Right atrium auricular region (tissue), 2 donors: ENCODE measurements at regions not wholly inside any gene's neighbourhood (a gene's known extent, or its start where the extent isn't known, plus 50 kb on each side); places are given as distances from the start of the nearest gene placed in this dataset.

Source experiments
- DNase-seq: peaks from one replicate; pipeline ENCODE4 v3.0.0-alpha.2; 2019; ENCODE audit warnings: low spot score
- H3K27ac ChIP-seq, 2 donors: fragments of 200-600 bp; sonication (generic); 1 replicate in 1 of 2; 2 replicates in 1 of 2; pipeline ENCODE4 v1.5.1; 2016 to 2019
- H3K27me3 ChIP-seq, 2 donors: fragments of 200-600 bp; sonication (generic); one replicate each; pipeline versions ENCODE4 v1.5.1 to v1.6.0; 2017 to 2019
- H3K36me3 ChIP-seq: fragments of 200-600 bp; sonication (generic); one replicate; pipeline ENCODE4 v1.5.1; 2016
- H3K4me1 ChIP-seq, 2 donors: fragments of 200-600 bp; sonication (generic); one replicate each; pipeline versions ENCODE4 v1.5.1 to v1.6.0; 2017 to 2019
- H3K4me3 ChIP-seq, 2 donors: fragments of 200-600 bp; sonication (generic); 1 replicate in 1 of 2; 2 replicates in 1 of 2; pipeline ENCODE4 v1.5.1; 2017 to 2019; ENCODE audit warnings: mild to moderate bottlenecking in 1 of 2, moderate library complexity in 1 of 2
- H3K9me3 ChIP-seq, 2 donors: fragments of 200-600 bp; sonication (generic); one replicate each; pipeline ENCODE4 v1.5.1; 2019
- CTCF ChIP-seq, 2 donors: fragments of 200-600 bp; sonication (generic); IDR thresholded peaks; one replicate each; pipeline ENCODE4 v1.5.1; 2019; ENCODE audit warnings: antibody characterized with exemption in 2 of 2

- no peaks in the 10 kb centered on the region for H3K4me1 ChIP-seq
- no peak for TF ChIP-seq CTCF (IDR thresholded peaks at IDR 0.05)
- H3K27ac ChIP-seq: no peak overlapping the region
- no peaks in the 10 kb centered on the region for H3K36me3 ChIP-seq
- no peak overlapping the region for H3K4me3 ChIP-seq
- H3K27me3 ChIP-seq: no peaks in the 10 kb centered on the region
- H3K9me3 ChIP-seq: no peaks in the 10 kb centered on the region
- no peak for DNase-seq
Observed at GRCh38 chrX:8105531-8105930, 65.5 kb downstream of the VCX2 start.

- Histone ChIP-seq H3K4me1 (no peaks in the 10 kb centered on the region), H3K4me3 (no peak overlapping the region), H3K9me3 (no peaks in the 10 kb centered on the region), H3K27me3 (no peaks in the 10 kb centered on the region), H3K36me3 (no peaks in the 10 kb centered on the region), H3K27ac (no peak overlapping the region)
- no peak for DNase-seq
- no peak for TF ChIP-seq CTCF (IDR thresholded peaks at IDR 0.05)
Observed at GRCh38 chrX:8103655-8104054, 67.4 kb downstream of the VCX2 start.

GRCh38 chrX:8091510-8091909, 79.6 kb downstream of the VCX2 start:
- Histone ChIP-seq H3K9me3 (no peaks in the 10 kb centered on the region), H3K36me3 (no peaks in the 10 kb centered on the region), H3K4me3 (no peak overlapping the region), H3K27me3 (no peaks in the 10 kb centered on the region), H3K27ac (no peak overlapping the region), H3K4me1 (no peaks in the 10 kb centered on the region)
- TF ChIP-seq CTCF (IDR thresholded peaks at IDR 0.05): no peak
- no peak for DNase-seq

- no peak for DNase-seq
- Histone ChIP-seq H3K27me3 (no peaks in the 10 kb centered on the region), H3K36me3 (no peaks in the 10 kb centered on the region), H3K27ac (no peak overlapping the region), H3K4me3 (no peak overlapping the region), H3K4me1 (no peaks in the 10 kb centered on the region), H3K9me3 (no peaks in the 10 kb centered on the region)
- no peak for TF ChIP-seq CTCF (IDR thresholded peaks at IDR 0.05)
Observed at GRCh38 chrX:8090906-8091305, 80.2 kb downstream of the VCX2 start.

GRCh38 chrX:8090482-8090881, 80.6 kb downstream of the VCX2 start:
- H3K27ac ChIP-seq: no peak overlapping the region
- H3K4me1 ChIP-seq: no peaks in the 10 kb centered on the region
- no peak for TF ChIP-seq CTCF (IDR thresholded peaks at IDR 0.05)
- no peaks in the 10 kb centered on the region for H3K27me3 ChIP-seq
- DNase-seq: no peak
- no peak overlapping the region for H3K4me3 ChIP-seq
- H3K36me3 ChIP-seq: no peaks in the 10 kb centered on the region
- no peaks in the 10 kb centered on the region for H3K9me3 ChIP-seq

- no peak for TF ChIP-seq CTCF (IDR thresholded peaks at IDR 0.05)
- DNase-seq: no peak
- Histone ChIP-seq H3K9me3 (no peaks in the 10 kb centered on the region), H3K36me3 (no peaks in the 10 kb centered on the region), H3K27me3 (no peaks in the 10 kb centered on the region), H3K4me1 (no peaks in the 10 kb centered on the region), H3K4me3 (no peak overlapping the region), H3K27ac (no peak overlapping the region)
Observed at GRCh38 chrX:8089141-8089540, 81.9 kb downstream of the VCX2 start.
